Caco-2 (cell line): ENCODE measurements at regions not wholly inside any gene's neighbourhood (a gene's known extent, or its start where the extent isn't known, plus 50 kb on each side); places are given as distances from the start of the nearest gene placed in this dataset.

ENCODE experiments used
- BruUV-seq: library from RNA; stranded (reverse); fragments of 400-500 nt; replicated peaks from 2 replicates; lab custom pipeline; 2021; lab: Mats Ljungman, UMichigan
- CTCF ChIA-PET: fragments of 300-600 bp; sonication (Branson Sonifier 250); formaldehyde crosslinking; loops from one replicate; lab custom pipeline; 2022; ENCODE audit warnings: antibody characterized with exemption; lab: Charles Lee
- POLR2A ChIA-PET: fragments of 300-600 bp; sonication (Branson Sonifier 250); formaldehyde crosslinking; loops from one replicate; lab custom pipeline; 2022; ENCODE audit warnings: antibody characterized with exemption; lab: Charles Lee
- DNase-seq, 2 experiments: peaks; one replicate each; pipeline versions ENCODE4 v3.0.0 to v3.0.0-alpha.2; 2020 to 2022
- H3K27me3 ChIP-seq: replicated peaks from 2 replicates; pipeline ENCODE4 v1.6.0; 2011; ENCODE audit warnings: low read length; ENCODE audit not compliant: control insufficient read depth, insufficient read depth
- H3K36me3 ChIP-seq: 2 replicates; pipeline ENCODE4 v1.5.1; 2011; ENCODE audit warnings: low read length; ENCODE audit not compliant: control insufficient read depth, insufficient read depth
- H3K4me1 ChIP-seq: fragments of 250-450 bp; sonication (Bioruptor Pico); 2 replicates; pipeline ENCODE4 v1.5.1; 2020; ENCODE audit warnings: mild to moderate bottlenecking
- H3K4me3 ChIP-seq: 2 replicates; pipeline ENCODE4 v1.5.1; 2011; ENCODE audit warnings: low read depth, mild to moderate bottlenecking, control low read depth, low read length
- H3K9me3 ChIP-seq: fragments of 250-450 bp; sonication (Bioruptor Pico); 2 replicates; pipeline ENCODE4 v1.5.1; 2020; ENCODE audit warnings: mild to moderate bottlenecking, moderate library complexity
- H3K27ac Mint-ChIP-seq: one replicate; pipeline ENCODE4 v1.8.0; 2022; ENCODE audit warnings: mixed read lengths; ENCODE audit not compliant: unreplicated experiment
- H3K27me3 Mint-ChIP-seq: one replicate; pipeline ENCODE4 v1.8.0; 2022; ENCODE audit warnings: mixed read lengths; ENCODE audit not compliant: insufficient read depth, unreplicated experiment
- H3K36me3 Mint-ChIP-seq: one replicate; pipeline ENCODE4 v1.8.0; 2022; ENCODE audit warnings: mild to moderate bottlenecking, mixed read lengths; ENCODE audit not compliant: insufficient read depth, unreplicated experiment
- H3K4me1 Mint-ChIP-seq: one replicate; pipeline ENCODE4 v1.8.0; 2022; ENCODE audit warnings: low read depth, mixed read lengths; ENCODE audit not compliant: unreplicated experiment
- H3K4me3 Mint-ChIP-seq: one replicate; pipeline ENCODE4 v1.8.0; 2022; ENCODE audit warnings: mild to moderate bottlenecking, moderate library complexity, mixed read lengths; ENCODE audit not compliant: unreplicated experiment
- H3K9me3 Mint-ChIP-seq: one replicate; pipeline ENCODE4 v1.8.0; 2022; ENCODE audit warnings: mixed read lengths; ENCODE audit not compliant: unreplicated experiment
- CTCF ChIP-seq, 2 experiments: fragments of 200-600 bp in 1 of 2; IDR thresholded peaks; 1 replicate in 1 of 2; 2 replicates in 1 of 2; pipeline versions ENCODE4 v1.5.1 to v1.8.0; 2011 to 2022; ENCODE audit warnings: antibody characterized with exemption in 1 of 2, control low read depth in 1 of 2, inconsistent platforms in 1 of 2, low read depth in 1 of 2, low read length in 1 of 2, mild to moderate bottlenecking in 1 of 2, moderate library complexity in 1 of 2; ENCODE audit not compliant: insufficient read depth in 1 of 2, severe bottlenecking in 1 of 2, unreplicated experiment in 1 of 2
- intact Hi-C: fragments of 100-400 bp; cut with micrococcal nuclease; formaldehyde crosslinking; loops from one replicate; pipeline ENCODE4 v1.10.0; 2022; ENCODE audit not compliant: unreplicated experiment

- no peak overlapping the region for H3K4me3 Mint-ChIP-seq
- intact Hi-C loops, result no loop called here
Observed at GRCh38 chr9:21672761-21673160, 129.7 kb upstream of the MTAP start.

GRCh38 chr9:21674894-21675293 lies 127.5 kb upstream of the MTAP start:
- BruUV-seq, result no TSS peak
- Mint-ChIP-seq H3K27ac (no peak overlapping the region), H3K27me3 (no peaks in the 10 kb centered on the region), H3K4me1 (no peaks in the 10 kb centered on the region), H3K36me3 (no peaks in the 10 kb centered on the region), H3K4me3 (no peak overlapping the region), H3K9me3 (peaks cover 6% of the 10 kb centered on the region)
- no peak for TF ChIP-seq CTCF (IDR thresholded peaks at IDR 0.05; ENCODE audit: insufficient read depth in 1 of 2, low read depth in 1 of 2, low read length in 1 of 2, severe bottlenecking in 1 of 2, unreplicated experiment in 1 of 2)
- no peak for DNase-seq
- no peak overlapping the region for H3K4me3 ChIP-seq
- no peaks in the 10 kb centered on the region for H3K36me3 ChIP-seq
- intact Hi-C loops, result no loop called here
- no peaks in the 10 kb centered on the region for H3K9me3 ChIP-seq
- H3K4me1 ChIP-seq, result no peaks in the 10 kb centered on the region
- ChIA-PET CTCF (no interaction called here), POLR2A (no interaction called here)
- no peaks in the 10 kb centered on the region for H3K27me3 ChIP-seq

More at GRCh38 chr9:21672761-21673160, 129.7 kb upstream of the MTAP start:
- Histone ChIP-seq H3K4me1 (no peaks in the 10 kb centered on the region), H3K36me3 (no peaks in the 10 kb centered on the region), H3K27me3 (no peaks in the 10 kb centered on the region), H3K4me3 (no peak overlapping the region), H3K9me3 (no peaks in the 10 kb centered on the region)
- ChIA-PET POLR2A (no interaction called here), CTCF (no interaction called here)
- BruUV-seq, result no TSS peak
- H3K4me1 Mint-ChIP-seq, result no peaks in the 10 kb centered on the region
- DNase-seq, result no peak
- no peaks in the 10 kb centered on the region for H3K27me3 Mint-ChIP-seq
- no peaks in the 10 kb centered on the region for H3K36me3 Mint-ChIP-seq
- TF ChIP-seq CTCF (IDR thresholded peaks at IDR 0.05; ENCODE audit: insufficient read depth in 1 of 2, low read depth in 1 of 2, low read length in 1 of 2, severe bottlenecking in 1 of 2, unreplicated experiment in 1 of 2), result no peak
- no peak overlapping the region for H3K27ac Mint-ChIP-seq
- H3K9me3 Mint-ChIP-seq, result peaks cover 6% of the 10 kb centered on the region

- no peaks in the 10 kb centered on the region for H3K36me3 Mint-ChIP-seq
- intact Hi-C loops, result no loop called here
- Histone ChIP-seq H3K36me3 (no peaks in the 10 kb centered on the region), H3K27me3 (no peaks in the 10 kb centered on the region), H3K4me3 (no peak overlapping the region), H3K9me3 (no peaks in the 10 kb centered on the region), H3K4me1 (no peaks in the 10 kb centered on the region)
- POLR2A ChIA-PET, result no interaction called here
- no peak overlapping the region for H3K27ac Mint-ChIP-seq
- H3K4me1 Mint-ChIP-seq, result no peaks in the 10 kb centered on the region
- BruUV-seq, result no TSS peak
- TF ChIP-seq CTCF (IDR thresholded peaks at IDR 0.05; ENCODE audit: insufficient read depth in 1 of 2, low read depth in 1 of 2, low read length in 1 of 2, severe bottlenecking in 1 of 2, unreplicated experiment in 1 of 2), result no peak
- CTCF ChIA-PET, result interaction anchor here (1.3 kb wide), 1 partner anchor 12 kb away, joined by 6 read pairs; no protein-coding TSS in a partner anchor
- H3K9me3 Mint-ChIP-seq, result peaks cover 6% of the 10 kb centered on the region
- no peak for DNase-seq
- no peak overlapping the region for H3K4me3 Mint-ChIP-seq
- no peaks in the 10 kb centered on the region for H3K27me3 Mint-ChIP-seq
Observed at GRCh38 chr9:21677387-21677786, 125.0 kb upstream of the MTAP start.
